Activated naive CD4-positive, alpha-beta T cell treated with anti-CD3 and anti-CD28 coated beads, Interleukin-2, amount 10 ng/mL, durations not matched to agents 7 days and 5 days (primary cell): ENCODE measurements at regions not wholly inside any gene's neighbourhood (a gene's known extent, or its start where the extent isn't known, plus 50 kb on each side); places are given as distances from the start of the nearest gene placed in this dataset.

Source experiments
- CTCF ChIA-PET: fragments of 350-600 bp; sonication (Branson Sonifier 250); formaldehyde crosslinking; loops from one replicate; lab custom pipeline; 2021; ENCODE audit warnings: antibody characterized with exemption; lab: Charles Lee
- DNase-seq: peaks from one replicate; pipeline ENCODE4 v3.0.0-alpha.2; 2020
- H3K27ac Mint-ChIP-seq: one replicate; pipeline ENCODE4 v1.8.0; 2021; ENCODE audit warnings: mild to moderate bottlenecking, moderate library complexity, mixed read lengths
- H3K27me3 Mint-ChIP-seq: one replicate; pipeline ENCODE4 v1.8.0; 2021; ENCODE audit warnings: mild to moderate bottlenecking, mixed read lengths
- H3K36me3 Mint-ChIP-seq: one replicate; pipeline ENCODE4 v1.8.0; 2021; ENCODE audit warnings: mixed read lengths
- H3K4me1 Mint-ChIP-seq: one replicate; pipeline ENCODE4 v1.8.0; 2021; ENCODE audit warnings: mixed read lengths
- H3K4me3 Mint-ChIP-seq: one replicate; pipeline ENCODE4 v1.8.0; 2021; ENCODE audit warnings: mild to moderate bottlenecking, moderate library complexity, mixed read lengths
- H3K9me3 Mint-ChIP-seq: one replicate; pipeline ENCODE4 v1.8.0; 2021; ENCODE audit warnings: mixed read lengths

DNA sequence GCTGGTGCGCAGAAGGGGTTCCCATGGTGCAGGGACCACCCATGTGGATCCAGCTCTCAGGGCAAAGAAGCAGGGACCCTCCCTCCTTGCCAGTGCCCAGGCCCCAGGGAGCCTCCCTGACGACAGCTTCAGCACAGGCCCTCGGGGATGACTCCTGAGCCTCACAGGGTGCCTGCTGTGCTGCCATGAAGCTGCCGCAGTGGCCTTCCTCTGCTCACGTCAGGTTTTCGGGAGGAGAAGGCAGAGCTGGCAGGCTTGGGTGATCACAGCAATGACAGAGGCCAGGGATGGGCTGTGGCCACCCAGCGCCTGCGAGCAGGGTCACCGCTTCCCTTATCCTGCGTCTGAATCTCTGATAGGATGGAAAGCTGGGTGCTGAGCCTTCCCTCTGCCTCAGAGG lies 276.2 kb downstream of the BRD1 start:
- Mint-ChIP-seq H3K9me3 (peaks cover 17% of the 10 kb centered on the region), H3K4me1 (no peaks in the 10 kb centered on the region), H3K27me3 (no peaks in the 10 kb centered on the region), H3K36me3 (no peaks in the 10 kb centered on the region), H3K4me3 (no peak overlapping the region), H3K27ac (no peak overlapping the region)
- DNase-seq = peak; percentile 7
- CTCF ChIA-PET = no interaction called here

DNA sequence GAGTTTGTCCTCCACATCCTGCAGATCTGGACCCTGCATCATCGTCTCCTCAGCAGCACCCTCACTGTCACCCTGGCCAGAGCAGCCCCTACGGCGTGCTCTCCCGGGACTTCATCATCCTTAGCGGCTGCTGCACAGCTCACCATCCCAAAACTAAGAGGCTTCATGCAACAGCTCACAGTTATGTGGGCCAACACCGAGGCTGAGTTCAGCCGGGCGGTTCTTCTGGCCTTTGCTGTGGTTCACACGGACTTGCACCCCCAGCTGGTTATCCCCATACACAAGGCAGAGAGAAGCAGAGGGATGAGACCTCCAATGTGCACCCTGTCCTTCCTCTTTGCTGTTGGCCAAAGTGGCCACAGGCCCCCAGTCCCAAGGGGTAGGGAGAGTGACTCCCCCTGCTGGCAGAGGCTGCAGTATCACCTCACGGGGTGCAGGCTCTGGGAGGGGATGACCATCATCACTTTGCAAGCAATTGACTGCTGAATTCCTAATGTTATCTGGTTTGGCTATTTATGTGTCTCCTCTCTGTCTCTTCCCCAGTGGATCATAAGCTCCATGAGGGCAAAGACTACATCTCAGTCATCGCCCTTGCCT lies 276.8 kb downstream of the BRD1 start:
- CTCF ChIA-PET = no interaction called here
- peak; percentile 14 for DNase-seq
- Mint-ChIP-seq H3K36me3 (no peaks in the 10 kb centered on the region), H3K27me3 (no peaks in the 10 kb centered on the region), H3K9me3 (peaks cover 17% of the 10 kb centered on the region), H3K4me1 (no peaks in the 10 kb centered on the region), H3K27ac (no peak overlapping the region), H3K4me3 (no peak overlapping the region)

DNA sequence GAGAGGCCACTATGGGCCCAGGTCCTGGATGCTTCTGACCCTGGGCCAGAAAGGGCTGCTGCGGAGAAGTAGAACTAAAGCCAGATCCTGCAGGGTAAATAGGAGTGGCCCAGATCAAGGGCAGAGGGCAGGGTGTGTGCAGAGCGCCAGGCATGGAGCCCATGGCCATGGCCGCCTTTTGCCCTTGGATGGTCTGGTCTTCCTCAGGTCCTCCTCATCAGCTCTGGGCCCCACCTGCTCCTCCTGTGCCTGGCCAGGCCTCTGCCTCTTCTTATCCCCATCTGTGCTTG lies 277.6 kb downstream of the BRD1 start:
- H3K4me3 Mint-ChIP-seq = no peak overlapping the region
- H3K36me3 Mint-ChIP-seq = no peaks in the 10 kb centered on the region
- CTCF ChIA-PET = no interaction called here
- H3K9me3 Mint-ChIP-seq = peaks cover 17% of the 10 kb centered on the region
- H3K27ac Mint-ChIP-seq = no peak overlapping the region
- H3K27me3 Mint-ChIP-seq = no peaks in the 10 kb centered on the region
- peak; percentile 9 for DNase-seq
- H3K4me1 Mint-ChIP-seq = no peaks in the 10 kb centered on the region

DNA sequence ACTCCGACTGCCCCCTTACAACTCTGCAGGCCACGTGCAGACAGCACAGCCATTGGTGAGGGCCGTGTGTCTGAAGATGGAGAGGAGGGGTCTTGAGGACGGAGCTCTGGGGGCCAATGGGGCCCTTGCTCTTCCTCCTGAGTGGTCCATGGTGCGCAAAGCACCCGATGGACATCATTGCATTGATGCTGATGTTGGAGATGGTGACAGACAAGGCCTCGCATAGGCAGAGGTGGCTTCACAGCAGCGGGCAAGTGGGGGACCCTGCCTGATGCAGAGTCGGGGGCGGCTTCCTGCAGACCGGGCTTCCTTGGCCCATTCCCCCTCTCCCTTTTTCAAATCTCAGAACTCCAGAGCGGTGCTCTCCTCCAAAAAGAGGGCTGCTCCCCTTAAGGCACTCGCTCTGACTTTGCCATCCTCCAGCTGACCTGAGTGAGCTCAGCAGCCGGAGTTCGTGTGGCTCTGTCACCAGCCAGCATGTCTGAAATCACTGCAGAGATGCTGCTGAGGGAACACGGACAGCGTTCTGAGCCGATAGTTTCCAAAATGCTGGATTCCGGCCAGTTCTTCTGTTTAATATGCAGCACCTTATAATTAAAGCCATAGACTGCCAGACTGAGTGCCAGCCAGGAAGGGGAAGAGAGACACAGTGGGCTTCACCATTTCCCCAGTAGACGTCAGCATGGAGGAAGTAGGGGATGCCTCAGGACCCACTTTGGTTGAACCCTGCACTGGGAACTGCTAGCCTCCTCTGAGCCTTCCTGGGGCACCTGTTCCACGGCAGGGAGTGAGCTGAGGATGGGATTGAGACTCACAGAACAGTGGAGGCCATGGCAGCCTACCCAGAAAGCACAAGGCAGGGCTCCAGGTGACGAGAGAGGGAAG lies 278.2 kb downstream of the BRD1 start:
- DNase-seq = peak; percentile 15
- Mint-ChIP-seq H3K27me3 (no peaks in the 10 kb centered on the region), H3K36me3 (no peaks in the 10 kb centered on the region), H3K4me1 (no peaks in the 10 kb centered on the region), H3K27ac (no peak overlapping the region), H3K4me3 (no peak overlapping the region), H3K9me3 (peaks cover 17% of the 10 kb centered on the region)
- CTCF ChIA-PET = no interaction called here

DNA sequence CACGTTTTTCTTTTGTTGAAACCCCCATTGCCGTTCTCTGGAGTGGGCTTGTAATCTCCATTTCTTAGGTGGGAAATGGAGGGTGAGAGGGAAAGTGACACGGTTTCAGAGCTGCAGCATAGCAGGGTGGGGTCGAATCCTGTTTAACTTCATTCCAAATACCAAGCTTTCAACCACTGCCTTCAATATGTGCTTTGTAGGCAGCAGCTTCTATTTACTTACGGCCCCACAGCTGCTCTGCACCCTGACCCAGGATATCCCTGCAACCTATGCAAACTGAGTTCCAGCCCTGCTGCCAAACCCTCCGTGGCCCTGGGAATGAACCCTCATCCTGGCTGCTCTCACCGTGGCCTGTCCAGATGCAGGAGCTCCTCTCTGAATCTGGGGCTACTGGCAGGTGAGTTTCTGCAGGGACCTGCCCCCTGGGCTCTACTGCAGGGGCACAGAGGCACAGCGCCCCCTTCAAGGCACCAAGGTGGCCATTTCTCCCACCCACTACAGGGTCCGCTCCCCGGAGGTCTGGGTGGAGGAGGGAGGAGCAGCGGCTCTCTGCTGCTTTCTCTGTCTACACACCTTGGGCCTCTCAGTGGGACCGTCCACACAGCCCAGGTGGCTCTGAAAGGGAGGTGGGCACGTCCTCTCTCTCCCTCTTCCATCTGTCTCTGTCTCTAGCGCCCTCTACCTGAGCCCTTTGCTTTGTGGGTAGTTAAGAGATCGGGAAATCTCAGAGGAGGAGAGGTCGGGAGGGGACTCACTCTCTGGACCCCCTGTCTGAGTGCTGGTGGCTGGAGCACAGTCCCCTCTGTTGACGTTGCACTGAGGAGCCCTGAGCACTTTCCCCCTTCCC lies 279.1 kb downstream of the BRD1 start:
- H3K4me1 Mint-ChIP-seq = no peaks in the 10 kb centered on the region
- peak; percentile 1 for DNase-seq
- peaks cover 17% of the 10 kb centered on the region for H3K9me3 Mint-ChIP-seq
- H3K36me3 Mint-ChIP-seq = no peaks in the 10 kb centered on the region
- H3K27ac Mint-ChIP-seq = no peak overlapping the region
- no peaks in the 10 kb centered on the region for H3K27me3 Mint-ChIP-seq
- H3K4me3 Mint-ChIP-seq = no peak overlapping the region
- CTCF ChIA-PET = no interaction called here

DNA sequence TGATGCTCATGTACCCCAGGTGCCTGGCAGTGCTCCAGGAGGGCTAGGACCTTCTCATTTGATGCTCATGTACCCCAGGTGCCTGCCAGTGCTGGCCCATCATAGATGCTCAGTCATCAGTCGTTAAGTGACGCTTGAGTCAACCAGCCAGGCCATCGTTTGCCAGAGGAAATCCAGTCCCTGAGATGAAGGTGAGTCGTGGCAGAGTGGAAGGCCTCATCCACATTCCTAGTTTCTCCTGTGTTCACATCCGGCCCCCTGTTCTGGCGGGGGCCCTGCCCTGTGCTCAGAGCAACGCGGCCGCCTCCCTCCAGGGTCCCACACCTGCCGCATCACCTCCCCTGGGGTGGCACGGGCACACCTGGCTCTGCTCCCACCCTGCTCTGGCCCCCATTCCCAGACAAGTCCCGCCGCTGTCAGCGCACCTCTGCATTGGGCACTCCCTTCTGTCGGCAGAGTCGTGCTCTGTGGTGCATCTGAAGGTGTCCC lies 279.9 kb downstream of the BRD1 start:
- Mint-ChIP-seq H3K4me1 (no peaks in the 10 kb centered on the region), H3K9me3 (peaks cover 17% of the 10 kb centered on the region), H3K27me3 (no peaks in the 10 kb centered on the region), H3K27ac (no peak overlapping the region), H3K36me3 (no peaks in the 10 kb centered on the region), H3K4me3 (no peak overlapping the region)
- CTCF ChIA-PET = no interaction called here
- DNase-seq = no peak

DNA sequence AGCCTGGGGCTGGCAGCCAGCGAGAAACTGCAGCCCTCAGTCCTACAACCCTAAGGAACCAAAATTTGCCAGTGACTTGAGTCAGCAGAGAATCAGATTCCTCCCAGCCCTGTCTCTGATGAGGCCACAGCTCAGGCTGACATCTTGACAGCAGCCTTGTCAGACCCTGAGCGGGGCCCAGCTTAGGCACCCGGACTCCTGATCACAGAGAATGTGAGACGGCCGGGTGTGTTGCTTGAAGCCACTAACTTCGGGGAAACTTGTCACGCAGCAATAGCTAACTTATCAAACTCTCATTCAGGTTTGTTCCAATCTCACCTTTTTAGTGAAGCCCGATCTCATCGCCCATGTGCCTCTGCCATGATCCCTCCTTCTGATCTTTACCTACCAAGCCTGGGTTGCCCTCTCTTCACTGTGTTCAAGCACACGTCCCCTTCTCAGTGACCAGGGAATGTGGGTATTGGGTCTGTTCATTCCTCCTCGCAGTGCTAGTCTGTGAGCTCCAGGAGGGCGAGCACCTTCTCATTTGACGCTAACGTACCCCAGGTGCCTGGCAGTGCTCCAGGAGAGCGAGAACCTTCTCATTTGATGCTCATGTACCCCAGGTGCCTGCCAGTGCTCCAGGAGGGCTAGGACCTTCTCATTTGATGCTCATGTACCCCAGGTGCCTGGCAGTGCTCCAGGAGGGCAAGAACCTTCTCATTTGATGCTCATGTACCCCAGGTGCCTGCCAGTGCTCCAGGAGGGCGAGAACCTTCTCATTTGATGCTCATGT lies 280.7 kb downstream of the BRD1 start:
- Mint-ChIP-seq H3K36me3 (no peaks in the 10 kb centered on the region), H3K4me3 (no peak overlapping the region), H3K9me3 (peaks cover 17% of the 10 kb centered on the region), H3K4me1 (no peaks in the 10 kb centered on the region), H3K27me3 (no peaks in the 10 kb centered on the region), H3K27ac (no peak overlapping the region)
- peak; percentile 17 for DNase-seq
- CTCF ChIA-PET = no interaction called here

DNA sequence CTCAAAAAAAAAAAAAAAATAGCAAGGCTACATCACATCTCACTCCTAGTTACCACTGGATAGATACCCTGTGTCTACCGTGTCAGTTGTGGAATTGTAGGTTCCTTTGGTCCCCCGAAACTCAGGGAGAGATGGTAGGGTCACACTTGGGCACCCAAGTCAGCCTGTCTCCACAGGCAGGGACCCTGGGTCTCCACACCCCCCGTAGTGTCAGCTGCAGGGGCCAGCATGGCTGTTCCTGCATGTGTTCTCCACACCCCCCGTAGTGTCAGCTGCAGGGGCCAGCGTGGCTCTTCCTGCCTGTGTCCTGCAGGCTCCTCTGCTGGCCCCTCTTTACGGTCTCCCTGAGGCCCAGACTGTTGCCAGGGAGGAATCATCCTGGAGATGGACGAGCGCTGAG lies 282.1 kb downstream of the BRD1 start:
- Mint-ChIP-seq H3K4me3 (no peak overlapping the region), H3K27me3 (no peaks in the 10 kb centered on the region), H3K9me3 (peaks cover 9% of the 10 kb centered on the region), H3K27ac (no peak overlapping the region), H3K4me1 (no peaks in the 10 kb centered on the region), H3K36me3 (no peaks in the 10 kb centered on the region)
- CTCF ChIA-PET = no interaction called here
- peak; percentile 4 for DNase-seq

DNA sequence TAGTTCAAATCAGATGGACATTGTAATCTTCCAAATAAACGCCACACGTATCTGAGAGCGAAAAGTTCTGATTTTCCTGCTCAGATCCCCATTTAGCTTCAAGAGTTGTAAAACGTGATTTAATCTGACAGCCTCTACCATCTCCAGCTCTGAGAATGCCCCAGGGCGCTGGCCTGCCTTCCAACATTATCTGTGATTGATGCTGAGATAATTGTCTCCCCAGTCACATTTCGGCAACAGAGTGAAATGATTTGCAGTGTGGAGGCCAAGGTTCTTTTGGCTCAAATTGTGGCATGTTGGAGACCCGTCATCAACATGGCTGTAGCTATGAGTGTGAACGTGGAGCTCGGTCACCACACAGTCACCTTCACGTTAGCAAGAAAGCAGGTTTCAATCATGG lies 283.4 kb downstream of the BRD1 start:
- peak; percentile 0 for DNase-seq
- CTCF ChIA-PET = no interaction called here
- no peak overlapping the region for H3K27ac Mint-ChIP-seq
- H3K36me3 Mint-ChIP-seq = no peaks in the 10 kb centered on the region
- no peaks in the 10 kb centered on the region for H3K4me1 Mint-ChIP-seq
- no peaks in the 10 kb centered on the region for H3K27me3 Mint-ChIP-seq
- H3K4me3 Mint-ChIP-seq = no peak overlapping the region
- H3K9me3 Mint-ChIP-seq = peaks cover 2% of the 10 kb centered on the region

DNA sequence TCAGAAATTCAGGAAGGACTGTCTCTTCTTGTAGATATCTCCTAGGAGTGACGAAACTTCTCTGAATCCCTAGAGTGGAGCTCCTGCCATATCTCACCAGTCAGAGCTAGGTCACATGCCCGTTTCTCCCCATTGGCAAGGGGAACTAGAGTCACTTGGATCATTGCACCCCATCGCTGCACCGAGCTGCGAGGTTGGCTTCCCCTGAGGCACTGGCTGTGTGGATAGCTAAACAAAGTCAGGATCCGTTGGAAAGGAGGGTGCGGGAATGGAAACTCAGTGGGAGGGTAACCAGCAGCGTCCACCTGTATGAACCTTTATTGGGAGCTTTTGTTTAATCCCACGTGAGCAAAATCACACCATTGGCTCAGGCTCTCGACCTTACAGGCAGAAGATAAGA lies 283.8 kb downstream of the BRD1 start:
- CTCF ChIA-PET = no interaction called here
- Mint-ChIP-seq H3K9me3 (peaks cover 2% of the 10 kb centered on the region), H3K27ac (no peak overlapping the region), H3K4me3 (no peak overlapping the region), H3K36me3 (no peaks in the 10 kb centered on the region), H3K27me3 (no peaks in the 10 kb centered on the region), H3K4me1 (no peaks in the 10 kb centered on the region)
- DNase-seq = peak; percentile 5

DNA sequence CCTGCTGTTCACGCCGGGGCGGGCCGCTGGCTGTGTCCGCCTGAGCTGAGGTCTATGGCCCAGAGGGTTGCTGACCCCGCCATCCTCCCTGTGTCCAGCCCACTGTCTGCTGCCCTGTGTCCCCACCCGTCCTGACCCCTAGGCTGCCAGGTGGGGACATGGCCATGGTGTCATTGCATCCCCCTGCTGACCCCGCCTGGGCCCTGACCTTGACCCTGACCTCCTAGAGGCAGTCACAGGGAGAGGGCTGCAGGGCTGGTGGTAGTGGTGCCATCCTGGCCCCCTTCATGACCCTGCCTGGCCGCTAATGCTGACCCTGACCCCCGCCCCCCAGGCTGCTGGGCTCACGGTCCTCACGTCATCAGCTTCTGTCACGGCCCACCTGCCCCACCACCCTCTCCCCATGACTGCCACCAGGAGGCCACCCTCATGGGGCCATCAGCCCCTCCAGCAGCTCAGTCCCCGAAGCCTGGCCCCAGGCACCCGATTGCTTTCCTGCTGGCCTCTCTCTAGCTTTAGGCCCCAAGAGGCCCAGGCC lies 285.9 kb downstream of the BRD1 start:
- CTCF ChIA-PET = no interaction called here
- Mint-ChIP-seq H3K9me3 (no peaks in the 10 kb centered on the region), H3K27ac (no peak overlapping the region), H3K27me3 (no peaks in the 10 kb centered on the region), H3K4me1 (no peaks in the 10 kb centered on the region), H3K4me3 (no peak overlapping the region), H3K36me3 (no peaks in the 10 kb centered on the region)
- DNase-seq = no peak

DNA sequence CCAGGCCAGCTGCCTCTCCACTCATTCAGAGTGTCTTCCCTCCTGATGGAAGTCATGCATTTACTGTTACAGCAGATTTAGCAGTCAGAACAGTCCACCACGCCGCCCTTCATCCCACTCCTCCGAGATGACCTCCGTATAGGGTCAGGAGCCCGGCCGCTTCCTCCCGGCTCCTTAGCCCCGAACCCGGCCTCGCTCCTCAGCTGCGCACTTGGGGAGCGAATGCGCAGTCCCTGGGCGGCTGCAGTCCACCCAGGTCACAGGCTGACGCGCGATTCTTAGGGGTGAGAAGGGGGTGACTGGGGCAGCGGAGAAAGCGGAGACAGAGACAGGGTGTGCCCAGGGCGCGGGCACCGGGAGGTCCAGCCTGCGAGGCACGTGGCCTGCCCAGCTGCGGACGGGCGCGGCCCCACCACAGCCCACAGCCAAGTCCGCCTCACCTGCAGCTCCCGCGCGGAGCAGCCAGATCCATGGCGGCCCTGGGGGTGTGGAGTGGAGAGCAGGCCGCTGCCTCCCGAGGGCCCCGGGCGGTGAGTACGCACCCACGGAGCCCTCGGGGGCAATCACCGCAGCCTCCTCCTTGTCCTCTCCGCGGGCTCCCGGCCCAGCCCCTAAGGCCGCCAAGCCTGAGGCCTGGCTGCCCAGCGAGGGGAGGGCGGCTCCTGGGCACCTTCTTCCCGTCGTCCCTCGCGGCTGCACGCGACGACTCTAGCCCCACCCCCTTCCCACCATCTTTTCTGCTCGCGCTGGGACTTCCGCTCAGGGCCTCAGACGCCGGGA lies 286.6 kb downstream of the BRD1 start:
- no peak for DNase-seq
- H3K36me3 Mint-ChIP-seq = no peaks in the 10 kb centered on the region
- H3K27me3 Mint-ChIP-seq = no peaks in the 10 kb centered on the region
- no peaks in the 10 kb centered on the region for H3K4me1 Mint-ChIP-seq
- no peak overlapping the region for H3K4me3 Mint-ChIP-seq
- H3K9me3 Mint-ChIP-seq = no peaks in the 10 kb centered on the region
- CTCF ChIA-PET = no interaction called here
- no peak overlapping the region for H3K27ac Mint-ChIP-seq

DNA sequence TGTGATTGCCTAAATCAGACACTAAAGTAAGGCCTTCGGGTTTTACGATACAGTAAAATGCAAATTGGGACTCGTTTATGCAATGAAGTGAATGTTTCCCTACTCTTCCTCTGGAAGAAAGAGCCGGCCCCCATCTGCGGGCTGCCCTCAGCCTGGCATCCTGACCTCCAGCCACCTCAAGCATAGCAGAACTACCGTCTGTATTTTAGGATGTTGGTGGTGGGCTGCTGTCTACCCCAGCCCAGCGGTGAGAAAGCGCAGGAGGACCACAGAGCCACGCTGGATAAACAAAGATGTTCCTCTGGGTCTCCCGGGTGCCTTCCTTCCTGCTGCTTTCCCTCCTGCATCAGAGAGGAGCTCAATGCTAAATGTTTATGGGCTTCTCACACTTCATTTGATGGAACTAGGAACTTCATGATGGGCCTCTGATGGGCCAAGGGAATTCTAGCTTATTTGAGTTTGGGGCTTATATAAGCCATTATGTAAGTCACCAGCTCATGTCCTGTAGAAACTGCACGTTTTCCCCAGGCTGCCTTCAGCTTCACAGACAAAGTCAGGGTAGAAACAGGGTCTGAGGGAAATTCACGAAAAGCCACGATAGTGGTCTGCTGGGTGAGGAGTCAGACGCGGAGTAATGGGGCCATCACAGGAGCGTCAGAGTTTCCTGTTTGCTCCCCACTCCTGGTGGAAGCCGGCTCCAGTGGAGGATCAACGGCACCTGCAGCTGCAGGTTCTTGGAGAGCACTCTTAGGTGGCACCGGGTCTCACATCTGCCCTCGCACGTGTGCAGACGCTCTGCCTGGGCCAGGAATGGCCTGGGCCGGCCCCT lies 287.4 kb downstream of the BRD1 start:
- H3K27ac Mint-ChIP-seq = no peak overlapping the region
- H3K4me1 Mint-ChIP-seq = no peaks in the 10 kb centered on the region
- no peaks in the 10 kb centered on the region for H3K36me3 Mint-ChIP-seq
- no peaks in the 10 kb centered on the region for H3K27me3 Mint-ChIP-seq
- CTCF ChIA-PET = no interaction called here
- no peak overlapping the region for H3K4me3 Mint-ChIP-seq
- no peak for DNase-seq
- H3K9me3 Mint-ChIP-seq = no peaks in the 10 kb centered on the region
